MV-4-11 (cell line): ENCODE measurements at regions not wholly inside any gene's neighbourhood (a gene's known extent, or its start where the extent isn't known, plus 50 kb on each side); places are given as distances from the start of the nearest gene placed in this dataset.

Experiments used
- DNase-seq: peaks from one replicate; lab custom pipeline; 2025; lab: John Stamatoyannopoulos, UW

DNA sequence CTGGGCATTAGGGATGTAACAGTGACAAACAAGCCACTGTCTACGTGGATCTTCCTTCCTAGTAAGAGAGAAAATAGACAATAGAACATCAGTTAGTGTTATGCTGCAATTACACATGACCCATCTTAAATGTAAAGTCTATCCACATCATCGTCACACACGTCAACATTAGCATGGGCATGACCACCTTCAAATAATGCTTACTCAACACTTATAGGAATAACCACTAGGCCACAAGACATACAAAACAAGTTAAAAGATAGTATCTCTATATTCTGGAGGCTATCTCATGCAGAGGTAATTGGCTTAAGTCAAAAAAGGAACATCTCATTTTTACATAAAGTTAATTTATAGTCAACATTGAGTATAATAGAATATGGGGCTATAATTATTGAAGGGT lies 156.5 kb downstream of the MOXD1 start:
- no peak for DNase-seq

DNA sequence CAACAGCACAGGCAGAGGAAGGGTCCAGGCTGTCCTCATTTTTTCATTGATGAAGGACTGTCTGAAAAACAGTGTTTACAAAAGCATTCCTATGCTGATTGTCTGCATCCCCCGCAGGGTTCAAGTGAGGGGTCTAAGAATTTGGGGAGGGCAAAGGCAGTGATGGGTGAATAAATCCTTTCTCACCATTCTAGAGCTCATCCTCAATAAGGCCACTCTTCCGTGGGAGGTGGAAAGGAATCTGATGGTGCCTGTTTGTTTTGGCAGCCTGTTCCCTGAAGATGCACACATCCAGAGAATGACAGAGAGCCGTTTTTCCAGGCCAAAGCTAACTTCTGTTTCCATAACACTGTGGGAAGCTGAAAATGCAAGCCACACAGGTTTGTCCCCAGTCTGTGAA lies 164.5 kb downstream of the MOXD1 start:
- DNase-seq: no peak

DNA sequence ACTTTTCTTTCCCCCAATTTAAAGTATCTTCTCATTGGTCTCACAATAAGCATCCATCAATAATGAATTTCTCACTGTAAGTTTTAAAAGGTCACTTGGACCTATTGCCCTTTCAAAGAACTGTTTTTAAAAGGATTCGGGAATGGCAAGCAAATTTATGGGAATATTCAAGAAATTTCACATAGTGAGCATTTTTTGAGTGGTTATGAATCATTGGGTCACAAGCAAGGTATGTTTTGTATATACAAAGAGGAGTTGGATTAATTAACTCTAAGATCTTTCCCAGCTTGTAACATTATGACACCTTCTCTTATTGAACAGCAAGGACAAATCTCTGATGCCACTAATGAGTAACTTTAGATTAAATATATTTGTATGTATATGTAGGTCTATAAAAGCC lies 165.0 kb downstream of the MOXD1 start:
- no peak for DNase-seq

DNA sequence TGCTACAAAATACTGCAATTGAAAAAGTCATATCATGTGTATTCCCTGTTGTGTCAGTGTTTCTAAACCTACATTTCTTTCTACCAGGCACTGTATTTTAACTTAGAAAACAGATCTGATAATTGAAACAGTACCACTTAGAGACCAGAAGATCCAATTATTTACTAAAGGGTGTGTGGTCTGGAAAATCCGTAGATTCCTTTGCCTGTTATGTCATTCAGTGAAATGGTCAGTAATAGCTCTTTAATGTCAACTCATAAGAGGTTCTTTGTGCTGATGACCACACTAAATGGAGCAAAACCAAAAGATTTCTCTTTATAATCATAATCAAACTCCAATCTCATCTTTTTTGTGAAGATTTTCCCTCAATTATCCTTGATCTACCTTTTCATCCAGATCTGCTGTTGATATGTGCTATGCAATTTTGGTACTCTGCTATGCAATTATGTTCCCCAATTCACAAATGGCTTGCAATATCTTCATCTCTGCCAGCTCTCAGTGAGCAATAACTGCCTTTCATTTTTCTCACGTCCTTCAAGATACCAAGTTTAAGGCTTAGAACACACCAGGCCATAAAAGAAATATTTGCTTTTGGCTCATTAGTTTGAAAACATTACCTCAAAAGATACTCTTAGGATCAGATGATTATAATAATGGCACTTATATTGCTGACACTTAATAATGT lies 165.5 kb downstream of the MOXD1 start:
- no peak for DNase-seq

DNA sequence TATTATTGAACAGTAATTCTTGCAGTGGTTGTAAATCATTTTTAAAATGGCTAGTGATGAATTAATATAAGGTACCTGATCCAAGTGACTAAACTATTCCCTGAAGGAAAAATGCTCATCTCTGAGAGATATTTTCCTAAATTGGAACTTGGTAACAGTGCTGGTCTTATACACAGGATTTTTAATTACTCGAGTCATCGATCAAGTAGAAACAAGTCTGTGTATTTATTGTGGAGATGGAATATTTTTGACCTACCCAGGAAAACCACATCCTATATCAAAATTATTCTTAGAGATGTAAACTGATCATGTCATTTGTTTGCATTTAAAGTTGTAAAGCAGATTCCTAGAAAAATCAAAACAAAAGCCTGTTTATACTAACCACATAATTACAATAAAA lies 166.9 kb downstream of the MOXD1 start:
- no peak for DNase-seq

DNA sequence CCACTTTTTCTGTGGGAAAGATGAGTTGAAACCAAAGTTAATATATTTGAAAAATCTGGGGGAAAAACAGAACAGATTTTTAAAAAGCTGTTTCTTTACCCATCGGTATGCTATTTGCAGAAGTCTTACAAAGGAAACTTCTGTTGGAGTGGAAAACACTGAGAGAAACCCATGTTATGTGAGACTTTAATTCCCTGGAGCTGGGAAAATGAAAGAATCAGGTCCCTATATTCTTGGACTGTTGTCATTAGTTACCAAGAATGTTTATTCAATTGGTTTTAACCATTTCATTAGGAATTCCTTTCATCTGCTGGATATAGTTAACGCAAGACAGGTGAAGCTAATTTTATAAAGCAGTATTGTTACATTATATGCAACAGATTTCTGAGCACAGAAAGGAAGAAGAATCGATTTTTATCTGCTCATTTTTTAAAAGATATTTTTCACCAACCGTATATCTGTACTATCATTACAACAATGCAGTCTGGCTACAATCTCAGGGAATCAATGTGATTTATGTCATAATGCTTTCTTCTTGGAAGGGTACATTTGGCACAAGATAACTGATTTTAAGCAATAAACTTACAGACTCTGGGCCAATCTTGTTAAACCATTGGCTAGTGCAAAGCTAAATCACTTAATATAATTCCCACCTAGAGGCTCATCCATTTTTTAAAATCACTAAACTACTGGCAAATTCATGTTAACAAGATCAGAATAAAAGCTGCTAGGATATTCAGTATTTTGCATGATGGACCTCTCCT lies 170.0 kb downstream of the MOXD1 start:
- no peak for DNase-seq

DNA sequence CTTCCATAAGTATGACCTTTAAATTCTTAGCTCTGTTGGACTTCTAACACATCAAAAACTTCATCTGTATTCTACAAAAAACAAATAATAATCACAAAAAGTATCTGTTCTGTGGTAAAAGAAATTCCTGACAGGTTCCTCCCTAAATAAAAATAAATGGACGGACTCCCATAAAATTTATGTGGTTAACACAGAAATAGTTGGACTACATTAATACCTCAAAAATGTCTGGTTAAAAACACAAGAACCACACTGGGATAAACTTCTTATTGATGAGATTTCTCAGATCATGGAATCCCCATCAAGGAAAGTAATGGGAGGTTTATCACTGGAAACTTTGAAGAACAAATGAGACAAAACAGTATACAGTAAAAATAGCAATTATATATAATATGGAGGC lies 172.4 kb downstream of the MOXD1 start:
- DNase-seq: no peak

DNA sequence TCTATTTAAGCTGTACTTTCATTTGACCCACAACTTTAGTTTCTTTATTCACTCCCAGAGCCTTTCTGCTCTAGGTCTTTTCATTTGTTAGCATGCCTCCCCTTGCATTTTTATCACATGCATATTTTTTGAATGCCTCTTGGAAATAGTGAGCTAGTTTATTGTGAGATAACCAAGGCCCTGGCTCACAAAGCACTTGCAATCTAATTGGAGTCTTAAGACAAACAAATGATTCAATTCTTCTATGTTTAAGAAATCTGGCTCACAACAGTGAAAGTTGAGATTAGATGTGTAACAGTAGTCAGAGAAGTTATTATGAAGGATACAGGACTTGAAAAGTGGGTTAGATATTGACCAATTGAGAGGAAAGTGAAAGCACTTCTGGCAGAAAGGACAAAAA lies 173.4 kb downstream of the MOXD1 start:
- DNase-seq: no peak

DNA sequence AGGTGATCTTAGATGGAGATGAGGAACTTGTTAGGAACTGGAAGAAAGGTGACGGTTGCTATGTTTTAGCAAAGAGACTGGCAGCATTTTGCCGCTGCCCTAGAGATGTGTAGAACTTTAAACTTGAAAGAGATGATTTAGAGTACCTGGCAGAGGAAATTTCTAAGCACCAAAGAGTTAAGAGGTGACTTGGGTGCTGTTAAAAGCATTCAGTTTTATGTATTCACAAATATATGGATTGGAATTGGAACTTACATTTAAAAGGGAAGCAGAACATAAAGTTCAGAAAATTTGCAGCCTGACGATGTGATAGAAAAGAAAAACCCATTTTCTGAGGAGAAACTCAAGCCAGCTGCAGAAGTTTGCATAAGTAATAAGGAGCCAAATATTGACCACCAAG lies 176.3 kb downstream of the MOXD1 start:
- DNase-seq: no peak

DNA sequence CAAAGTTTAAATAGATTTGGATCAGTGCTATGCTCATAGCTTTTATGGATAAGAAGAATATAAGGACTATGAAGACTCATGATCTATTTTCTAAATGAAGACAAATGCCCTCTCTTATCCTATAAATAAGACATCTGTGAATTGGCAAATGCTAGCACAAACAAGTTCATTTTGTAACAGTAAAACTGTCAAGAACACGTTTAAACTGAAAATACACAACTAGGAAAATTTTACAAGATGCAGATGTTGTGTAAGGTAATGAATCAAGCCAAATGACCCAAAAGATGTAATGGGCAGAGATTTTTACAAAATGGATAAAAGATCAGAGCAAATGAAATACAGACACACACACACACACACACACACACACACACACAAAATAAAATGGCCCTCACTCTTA lies 180.5 kb downstream of the MOXD1 start:
- no peak for DNase-seq

DNA sequence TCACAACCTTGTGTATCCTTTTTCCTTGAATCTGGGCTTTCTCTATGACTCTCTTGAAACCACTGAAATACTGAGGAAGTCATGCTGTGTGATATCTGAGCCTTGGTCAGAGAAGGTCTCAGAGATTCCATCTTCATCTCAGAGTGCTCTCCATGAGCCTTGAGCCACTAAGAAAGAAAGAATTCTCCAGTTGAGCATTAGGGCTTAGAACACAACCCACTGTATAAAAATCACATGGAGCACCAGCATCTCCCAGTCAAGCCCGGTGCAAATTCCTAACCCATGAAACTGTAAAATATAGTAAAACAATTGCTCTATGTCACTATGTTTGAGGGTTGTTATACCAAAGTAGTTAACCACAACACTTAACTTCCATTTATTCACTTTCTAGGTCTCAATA lies 181.4 kb downstream of the MOXD1 start:
- no peak for DNase-seq

DNA sequence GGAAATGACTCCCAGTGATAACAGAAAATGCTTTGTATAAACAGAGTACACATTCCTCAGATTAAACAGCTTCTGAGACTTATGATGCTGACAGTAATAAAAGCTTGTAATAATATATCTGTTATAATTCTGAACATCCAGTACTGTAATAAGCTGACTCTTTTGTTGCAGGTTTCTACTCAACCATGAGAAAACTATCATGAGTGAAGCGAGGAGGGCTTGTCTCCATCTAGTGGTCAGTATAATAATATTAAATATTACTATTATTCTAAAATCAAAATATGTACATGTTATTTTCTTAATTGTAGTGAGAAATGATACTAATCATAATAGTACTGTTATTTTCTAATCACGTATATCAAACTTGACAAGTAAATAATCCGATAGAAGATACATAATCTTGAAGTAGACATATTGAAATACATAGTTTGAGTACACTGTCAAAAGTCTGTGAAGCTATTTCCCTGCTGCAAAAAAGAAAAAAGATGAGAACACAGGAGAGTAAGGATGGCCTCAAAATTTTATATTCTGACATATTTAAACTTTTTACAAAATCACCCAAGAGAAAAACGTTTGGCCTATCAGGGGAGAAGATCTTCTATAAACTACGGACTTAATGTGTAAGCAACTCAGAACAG lies 183.1 kb downstream of the MOXD1 start:
- DNase-seq: no peak

DNA sequence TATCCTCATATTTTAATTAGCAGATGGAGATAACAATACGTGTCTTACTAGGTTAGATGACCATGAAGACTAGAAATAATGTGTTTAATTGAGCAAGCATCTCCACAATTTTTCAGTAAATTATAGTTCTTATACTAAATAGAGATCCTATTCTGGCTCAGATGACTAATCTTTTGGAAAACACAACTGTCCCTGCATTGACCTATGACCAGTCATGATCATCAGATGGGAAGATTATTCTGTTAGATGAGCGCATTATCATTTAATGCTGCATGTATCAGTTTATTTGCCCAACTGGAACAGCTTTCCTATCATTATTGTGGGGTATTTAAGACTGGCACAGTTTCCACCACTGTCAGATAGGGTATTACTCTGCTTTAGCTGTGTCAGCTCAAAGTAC lies 185.5 kb downstream of the MOXD1 start:
- no peak for DNase-seq

DNA sequence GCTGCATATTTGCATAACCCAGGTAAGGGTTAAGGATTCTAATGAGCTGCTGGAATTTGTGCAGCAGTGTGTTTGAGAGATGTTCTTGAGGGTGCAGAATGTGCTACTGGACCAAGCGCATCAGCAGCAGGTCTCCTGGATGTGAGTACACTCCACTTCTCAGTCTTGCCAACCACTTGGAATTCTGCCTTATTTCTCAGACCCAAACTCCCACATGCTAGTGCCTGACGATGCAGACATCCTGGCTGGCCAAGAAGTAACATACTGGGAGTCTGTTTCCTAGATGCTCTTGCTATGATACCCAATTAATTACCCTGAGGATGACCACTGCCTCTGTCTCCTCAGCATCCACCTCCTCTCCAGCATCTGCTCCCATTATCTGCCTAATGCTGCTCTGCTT lies 186.6 kb downstream of the MOXD1 start:
- no peak for DNase-seq

DNA sequence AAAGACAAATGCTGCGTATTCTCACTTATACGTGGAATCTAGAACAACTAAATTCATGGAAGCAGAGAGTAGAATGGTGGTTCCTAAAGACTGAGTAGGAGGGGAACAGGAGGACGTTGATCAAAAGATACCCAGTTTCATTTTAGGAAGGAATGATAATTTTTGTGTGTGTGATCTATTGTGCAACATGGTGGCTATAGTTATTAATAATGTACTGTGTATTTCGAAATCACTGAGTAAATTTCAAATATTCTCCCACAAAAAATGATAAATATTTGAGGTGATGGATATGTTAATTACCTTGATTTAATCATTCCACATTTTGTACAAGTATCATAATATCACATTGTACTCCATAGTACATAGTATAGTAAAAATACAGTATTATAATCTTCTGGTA lies 187.5 kb downstream of the MOXD1 start:
- no peak for DNase-seq

DNA sequence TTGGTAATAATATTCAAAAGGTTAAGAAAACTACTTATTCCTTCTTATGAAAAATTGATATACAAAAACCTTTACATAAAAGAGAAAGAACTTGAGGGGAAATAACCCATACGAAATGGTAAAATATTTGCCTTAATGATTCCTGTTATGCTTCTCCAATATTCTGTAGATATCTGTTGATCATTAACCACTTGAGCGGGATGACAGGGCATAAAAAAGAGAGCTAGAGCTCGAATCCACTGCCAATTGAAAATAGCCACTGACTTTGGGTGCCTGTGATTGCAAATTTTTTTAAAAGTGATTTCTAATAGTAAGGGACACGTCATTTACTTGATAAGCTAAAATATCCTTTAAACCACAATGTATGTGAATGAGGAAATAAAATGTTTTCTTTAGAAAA lies 188.1 kb downstream of the MOXD1 start:
- DNase-seq: no peak

DNA sequence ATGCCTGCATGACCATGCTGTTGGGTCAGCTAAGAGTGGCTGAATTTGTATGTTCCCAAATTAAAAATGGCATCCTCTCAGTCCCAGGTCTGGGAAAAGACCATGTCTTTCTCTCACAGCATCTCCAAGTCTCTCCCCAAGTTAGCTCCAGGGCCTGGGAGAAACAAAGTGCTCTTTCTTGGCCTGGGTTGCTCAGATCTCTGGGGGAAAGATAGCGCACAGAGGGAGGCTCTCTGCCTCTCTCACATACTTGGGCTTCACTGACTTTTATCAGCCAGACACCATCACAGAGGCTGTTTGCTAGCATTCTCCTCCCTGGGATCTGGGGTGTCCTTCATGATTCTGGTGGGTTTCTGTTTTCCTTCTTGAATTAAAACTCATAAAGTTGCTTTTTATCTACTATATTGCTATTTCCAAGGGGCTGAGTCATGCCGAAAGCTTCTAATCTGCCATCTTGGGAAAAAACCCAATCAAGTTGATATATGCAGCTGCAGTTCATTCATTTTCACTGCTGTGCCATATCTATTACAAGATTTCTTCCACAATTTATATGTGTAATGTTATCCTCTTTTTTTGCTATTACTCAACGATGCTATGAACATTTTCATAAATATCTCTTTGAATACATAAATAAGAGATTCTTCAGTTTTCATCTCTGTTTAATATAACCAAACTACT lies 190.2 kb downstream of the MOXD1 start:
- no peak for DNase-seq

DNA sequence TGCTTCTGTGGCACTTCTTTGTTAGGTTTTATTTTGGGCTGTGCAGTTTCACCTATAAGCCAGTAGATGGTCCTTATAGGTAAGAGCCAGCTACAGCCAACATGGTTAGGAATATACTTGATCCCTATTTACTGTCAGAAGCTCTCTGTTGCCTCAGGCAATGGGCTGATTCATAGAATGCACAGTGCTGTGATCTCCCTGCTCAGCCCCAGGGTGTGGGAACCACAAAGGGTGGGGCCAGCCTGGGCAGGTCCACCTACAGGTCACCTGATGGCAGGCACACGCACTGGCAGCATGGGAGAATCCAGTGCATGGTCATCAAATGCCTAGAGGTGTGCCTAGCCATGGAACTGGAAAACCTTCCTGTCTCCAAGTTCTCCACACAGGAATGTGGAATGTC lies 191.9 kb downstream of the MOXD1 start:
- no peak for DNase-seq

DNA sequence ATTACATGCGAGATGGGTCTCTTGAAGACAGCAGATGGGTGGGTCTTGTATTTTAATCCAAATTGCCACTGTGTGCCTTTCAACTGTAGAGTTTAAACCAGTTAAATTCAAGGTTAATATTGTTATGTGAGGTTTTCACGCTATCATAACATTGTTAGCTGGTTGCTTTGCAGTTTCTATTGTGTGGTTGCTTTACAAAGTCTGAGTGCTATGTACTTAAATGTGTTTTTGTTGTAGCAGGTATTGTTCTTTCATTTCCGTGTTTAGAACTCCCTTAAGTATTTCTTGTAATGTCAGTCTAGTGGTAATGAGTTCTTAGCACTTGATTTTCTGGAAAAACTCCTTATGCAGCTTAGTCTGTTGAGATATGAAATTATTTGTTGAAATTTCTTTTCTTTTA lies 193.3 kb downstream of the MOXD1 start:
- no peak for DNase-seq

DNA sequence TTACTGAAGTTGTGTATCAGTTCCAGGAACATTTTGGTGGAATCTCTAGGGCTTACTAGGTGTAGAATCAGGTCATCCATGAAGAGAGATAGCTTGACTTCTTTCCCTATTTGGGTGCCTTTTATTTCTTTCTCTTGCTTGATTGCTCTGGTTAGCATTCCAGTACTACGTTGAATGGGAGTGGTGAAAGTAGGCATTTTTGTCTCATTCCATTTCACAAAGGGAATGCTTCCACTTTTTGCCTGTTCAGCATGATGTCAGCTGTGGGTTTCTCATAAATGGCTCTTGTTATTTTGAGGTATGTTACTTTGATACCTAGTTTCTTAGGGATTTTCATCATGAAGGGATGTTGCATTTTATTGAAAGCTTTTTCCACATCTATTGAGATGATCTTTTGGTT lies 195.3 kb downstream of the MOXD1 start:
- no peak for DNase-seq

DNA sequence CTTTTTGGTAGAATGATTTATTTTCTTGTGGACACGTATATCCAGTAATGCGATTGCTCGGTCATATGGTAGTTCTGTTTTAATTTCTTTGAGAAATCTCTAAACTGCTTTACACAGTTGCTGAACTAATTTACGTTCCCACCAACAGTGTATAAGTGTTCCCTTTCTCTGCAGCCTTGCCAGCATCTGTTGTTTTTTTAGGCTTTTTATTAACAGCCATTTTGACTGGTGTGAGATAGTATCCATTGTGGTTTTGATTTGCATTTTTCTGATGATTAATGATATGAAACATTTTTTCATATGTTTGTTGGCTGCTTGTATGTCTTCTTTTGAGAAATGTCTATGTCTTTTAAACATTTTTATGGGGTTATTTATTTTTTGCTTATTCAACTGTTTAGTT lies 196.7 kb downstream of the MOXD1 start:
- DNase-seq: no peak

DNA sequence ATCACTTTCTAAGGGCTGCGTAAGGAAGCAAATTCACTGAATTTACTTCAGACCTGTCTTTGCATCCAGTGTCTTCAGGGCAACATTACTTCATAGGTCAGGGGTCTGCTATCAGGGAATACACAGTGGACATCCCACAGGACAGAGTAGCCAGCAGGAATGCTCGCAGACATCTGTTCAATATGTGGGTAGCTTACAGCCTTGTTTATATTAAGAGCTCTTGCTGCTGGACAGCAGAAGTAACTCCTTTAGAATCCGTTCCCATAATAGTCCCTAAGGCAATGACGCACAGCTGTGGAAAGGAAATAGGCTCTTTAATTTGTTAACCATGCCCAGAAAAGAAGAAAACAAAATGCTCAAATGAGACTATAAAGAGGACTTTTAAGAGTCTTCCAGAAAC lies 198.7 kb downstream of the MOXD1 start:
- no peak for DNase-seq

DNA sequence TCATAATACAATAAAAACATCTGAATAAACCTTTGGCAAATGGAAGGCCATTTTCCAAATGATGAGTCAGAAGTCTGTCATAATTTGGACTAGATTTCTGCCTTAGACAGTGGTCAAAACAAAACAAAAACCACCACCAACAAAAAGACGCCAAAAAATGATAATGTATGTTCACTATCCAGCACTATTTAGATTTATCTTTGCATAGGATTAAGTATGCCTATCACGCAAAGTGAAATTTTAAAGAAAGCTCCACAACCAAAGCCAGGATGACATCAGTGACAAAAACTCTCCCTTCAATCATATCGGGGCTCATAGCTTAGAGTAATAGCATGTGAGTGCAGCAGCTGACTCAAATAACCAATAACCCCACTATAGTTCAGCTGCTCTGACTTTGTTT lies 201.9 kb downstream of the MOXD1 start:
- no peak for DNase-seq
